DOHH2 (cell line): ENCODE measurements at regions not wholly inside any gene's neighbourhood (a gene's known extent, or its start where the extent isn't known, plus 50 kb on each side); places are given as distances from the start of the nearest gene placed in this dataset.

Experiments used
- H3F3A ChIP-seq: fragments of 200-600 bp; sonication (generic), shearing (Covaris generic); 2 replicates; pipeline ENCODE4 v1.6.0; 2016; ENCODE audit warnings: antibody characterized with exemption, mild to moderate bottlenecking; ENCODE audit not compliant: control insufficient read depth, insufficient read depth
- H3K27ac ChIP-seq: fragments of 200-600 bp; sonication (generic); 2 replicates; pipeline ENCODE4 v1.5.1; 2014; ENCODE audit warnings: low read depth, mild to moderate bottlenecking, low read length, moderate library complexity
- H3K27me3 ChIP-seq: fragments of 200-600 bp; sonication (generic); 2 replicates; pipeline ENCODE4 v1.6.1; 2014; ENCODE audit warnings: mild to moderate bottlenecking, low read length, mixed read lengths; ENCODE audit not compliant: control insufficient read depth
- H3K36me3 ChIP-seq: fragments of 200-600 bp; sonication (generic); 2 replicates; pipeline ENCODE4 v1.6.1; 2014; ENCODE audit warnings: mild to moderate bottlenecking, low read length, moderate library complexity, mixed read lengths; ENCODE audit not compliant: control insufficient read depth
- H3K4me1 ChIP-seq: fragments of 200-600 bp; sonication (generic); 2 replicates; pipeline ENCODE4 v1.6.1; 2014; ENCODE audit warnings: mild to moderate bottlenecking, low read length, mixed read lengths; ENCODE audit not compliant: control insufficient read depth
- H3K4me2 ChIP-seq: fragments of 200-600 bp; sonication (generic); 2 replicates; pipeline ENCODE4 v1.6.0; 2014; ENCODE audit warnings: mild to moderate bottlenecking, low read length, moderate library complexity
- H3K4me3 ChIP-seq: fragments of 200-600 bp; sonication (generic); 2 replicates; pipeline ENCODE4 v1.5.1; 2014; ENCODE audit warnings: mild to moderate bottlenecking, low read length, mixed read lengths
- H3K79me2 ChIP-seq: fragments of 200-600 bp; sonication (generic); 2 replicates; pipeline ENCODE4 v1.6.1; 2014; ENCODE audit warnings: mild to moderate bottlenecking, low read length, mixed read lengths; ENCODE audit not compliant: control insufficient read depth
- H3K9me2 ChIP-seq: fragments of 200-600 bp; sonication (generic); replicated peaks from 2 replicates; pipeline ENCODE4 v1.6.1; 2014; ENCODE audit warnings: mild to moderate bottlenecking, low read length, mixed read lengths; ENCODE audit not compliant: control insufficient read depth
- H3K9me3 ChIP-seq: fragments of 200-600 bp; sonication (generic); 2 replicates; pipeline ENCODE4 v1.6.1; 2014; ENCODE audit warnings: antibody characterized with exemption, low read length, mixed read lengths; ENCODE audit not compliant: control insufficient read depth, insufficient read depth
- H4K20me1 ChIP-seq: fragments of 200-600 bp; sonication (generic); 2 replicates; pipeline ENCODE4 v1.6.0; 2014; ENCODE audit warnings: low read depth, mild to moderate bottlenecking, antibody characterized with exemption, low read length, moderate library complexity; ENCODE audit not compliant: control insufficient read depth, insufficient read depth
- EZH2phosphoT487 ChIP-seq: fragments of 200-600 bp; sonication (generic); IDR thresholded peaks from 2 replicates; pipeline ENCODE4 v1.6.1; 2017; ENCODE audit warnings: borderline replicate concordance, mild to moderate bottlenecking, antibody characterized with exemption, low read length, moderate library complexity, mixed read lengths
- TF ChIP-seq, protein P1 (sequence below): fragments of 200-600 bp; sonication (generic); IDR thresholded peaks from one replicate; pipeline ENCODE4 v1.5.1; 2014; ENCODE audit warnings: antibody characterized with exemption, mild to moderate bottlenecking, low read depth, low read length; ENCODE audit not compliant: poor library complexity, severe bottlenecking

DNA sequence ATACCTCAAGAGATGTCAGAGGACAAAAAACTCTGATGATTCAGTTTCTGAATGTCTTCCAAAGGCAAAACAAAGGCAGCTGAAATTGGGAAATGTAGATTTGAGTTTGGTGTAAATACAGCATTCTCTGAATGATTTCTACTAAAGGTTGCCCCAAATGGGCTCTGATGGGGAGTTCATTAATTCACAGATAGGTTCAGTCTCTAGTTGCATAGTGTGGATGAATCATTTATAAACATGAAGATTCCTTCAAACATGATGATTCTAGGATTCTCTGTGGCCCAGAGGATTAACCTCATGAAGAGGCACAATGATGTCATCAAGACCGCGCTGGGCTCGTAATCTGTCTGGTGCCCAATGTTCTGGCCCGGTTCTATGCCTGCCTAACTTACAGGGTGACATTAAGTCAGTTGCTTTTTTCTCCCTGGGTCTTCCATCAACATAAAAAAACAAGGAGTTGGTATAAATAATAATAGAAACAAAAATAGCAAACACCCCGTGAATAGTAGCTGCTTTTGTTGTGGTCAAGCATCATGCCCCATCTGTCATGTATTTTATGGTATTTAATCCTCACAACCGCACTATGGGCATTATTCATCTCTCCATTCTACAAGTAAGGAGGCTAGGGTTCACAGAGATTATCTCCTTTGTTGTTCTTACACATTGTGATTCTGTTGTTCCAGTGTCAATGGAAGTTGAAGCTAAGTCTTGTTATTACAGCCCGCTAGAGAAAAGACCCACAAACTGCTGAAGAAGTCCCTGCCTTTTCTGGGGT, 509.6 kb upstream of the USP24 start:
- Histone ChIP-seq H3K79me2 (no peaks in the 10 kb centered on the region), H3F3A (no peaks in the 10 kb centered on the region), H3K27me3 (no peaks in the 10 kb centered on the region), H3K9me2 (no peaks in the 10 kb centered on the region), H3K9me3 (no peaks in the 10 kb centered on the region), H3K4me3 (no peak overlapping the region), H3K4me1 (no peaks in the 10 kb centered on the region), H3K4me2 (no peak overlapping the region), H4K20me1 (no peaks in the 10 kb centered on the region), H3K36me3 (no peaks in the 10 kb centered on the region), H3K27ac (no peak overlapping the region)
- no peak for TF ChIP-seq EZH2phosphoT487
- TF ChIP-seq, protein P1, sequence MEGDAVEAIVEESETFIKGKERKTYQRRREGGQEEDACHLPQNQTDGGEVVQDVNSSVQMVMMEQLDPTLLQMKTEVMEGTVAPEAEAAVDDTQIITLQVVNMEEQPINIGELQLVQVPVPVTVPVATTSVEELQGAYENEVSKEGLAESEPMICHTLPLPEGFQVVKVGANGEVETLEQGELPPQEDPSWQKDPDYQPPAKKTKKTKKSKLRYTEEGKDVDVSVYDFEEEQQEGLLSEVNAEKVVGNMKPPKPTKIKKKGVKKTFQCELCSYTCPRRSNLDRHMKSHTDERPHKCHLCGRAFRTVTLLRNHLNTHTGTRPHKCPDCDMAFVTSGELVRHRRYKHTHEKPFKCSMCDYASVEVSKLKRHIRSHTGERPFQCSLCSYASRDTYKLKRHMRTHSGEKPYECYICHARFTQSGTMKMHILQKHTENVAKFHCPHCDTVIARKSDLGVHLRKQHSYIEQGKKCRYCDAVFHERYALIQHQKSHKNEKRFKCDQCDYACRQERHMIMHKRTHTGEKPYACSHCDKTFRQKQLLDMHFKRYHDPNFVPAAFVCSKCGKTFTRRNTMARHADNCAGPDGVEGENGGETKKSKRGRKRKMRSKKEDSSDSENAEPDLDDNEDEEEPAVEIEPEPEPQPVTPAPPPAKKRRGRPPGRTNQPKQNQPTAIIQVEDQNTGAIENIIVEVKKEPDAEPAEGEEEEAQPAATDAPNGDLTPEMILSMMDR: no peak

DNA sequence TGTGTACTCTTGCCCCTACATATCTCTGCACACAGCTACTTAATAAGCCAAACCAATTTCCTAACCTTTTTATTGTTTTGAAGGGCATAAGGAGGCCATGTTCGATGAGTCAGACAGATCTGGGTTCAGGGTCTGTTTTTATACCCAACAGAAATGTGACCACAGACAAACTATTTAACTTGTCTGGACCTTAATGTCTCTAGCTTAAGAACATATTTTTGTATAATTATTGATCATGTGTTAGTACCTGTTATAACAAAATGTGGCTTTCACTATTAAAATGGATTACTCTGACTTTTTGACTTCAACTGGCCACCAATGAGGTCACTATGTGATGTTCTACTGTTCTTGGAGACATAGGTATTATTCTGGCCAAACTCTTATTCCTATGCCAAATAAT, 507.8 kb upstream of the USP24 start:
- Histone ChIP-seq H3F3A (no peaks in the 10 kb centered on the region), H3K4me1 (no peaks in the 10 kb centered on the region), H3K79me2 (no peaks in the 10 kb centered on the region), H3K27ac (no peak overlapping the region), H3K4me2 (no peak overlapping the region), H3K9me2 (no peaks in the 10 kb centered on the region), H3K9me3 (no peaks in the 10 kb centered on the region), H4K20me1 (no peaks in the 10 kb centered on the region), H3K36me3 (no peaks in the 10 kb centered on the region), H3K4me3 (no peak overlapping the region), H3K27me3 (no peaks in the 10 kb centered on the region)
- TF ChIP-seq, protein P1: no peak
- TF ChIP-seq EZH2phosphoT487: no peak

DNA sequence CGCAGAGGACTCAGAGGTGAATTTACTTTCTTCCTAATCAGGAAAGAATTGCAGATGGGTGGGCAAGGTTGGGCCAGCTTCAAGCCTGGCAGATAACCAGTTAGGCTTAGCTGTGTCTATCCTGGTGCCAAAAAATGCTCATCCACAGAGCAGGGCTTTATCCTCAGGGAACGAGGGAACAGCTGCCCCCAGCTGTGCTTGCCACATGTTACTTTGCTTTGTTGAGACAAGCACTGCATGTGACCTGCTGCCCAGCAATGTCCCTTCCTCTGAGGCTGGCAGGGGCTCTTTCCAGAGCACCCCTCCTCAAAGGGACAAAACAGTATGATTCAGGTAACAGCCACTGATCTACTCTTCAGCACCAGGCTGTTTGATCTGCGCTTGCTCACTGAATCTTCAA, 505.1 kb upstream of the USP24 start:
- H3K27me3 ChIP-seq: no peaks in the 10 kb centered on the region
- no peak overlapping the region for H3K4me3 ChIP-seq
- no peak for TF ChIP-seq EZH2phosphoT487
- TF ChIP-seq, protein P1: no peak
- no peaks in the 10 kb centered on the region for H3F3A ChIP-seq
- no peak overlapping the region for H3K4me2 ChIP-seq
- no peaks in the 10 kb centered on the region for H3K9me3 ChIP-seq
- H3K4me1 ChIP-seq: no peaks in the 10 kb centered on the region
- H3K27ac ChIP-seq: no peak overlapping the region
- H3K36me3 ChIP-seq: no peaks in the 10 kb centered on the region
- no peaks in the 10 kb centered on the region for H3K9me2 ChIP-seq
- H4K20me1 ChIP-seq: no peaks in the 10 kb centered on the region
- no peaks in the 10 kb centered on the region for H3K79me2 ChIP-seq
